ENCODE measurements at regions not wholly inside any gene's neighbourhood (a gene's known extent, or its start where the extent isn't known, plus 50 kb on each side); places are given as distances from the start of the nearest gene placed in this dataset.
"Not testable (repeated sequence)": the region's sequence is repeated elsewhere in the genome, so short reads cannot be mapped to it uniquely, and the experiment has no call there.

- DNase-seq (ENCODE audit: low read depth); H3K4me3 ChIP-seq (ENCODE audit: low read depth, low read length); in situ Hi-C loops (cut with HindIII; ENCODE audit: low sequenced_read_pairs): not testable (repeated sequence)
Measured at GRCh38 chr21:27887808-27888455, 921.0 kb upstream of the ADAMTS5 start.

- in situ Hi-C loops (cut with HindIII; ENCODE audit: low sequenced_read_pairs), result no loop called here
- TF ChIP-seq CTCF (IDR thresholded peaks at IDR 0.05; ENCODE audit: low read depth, low read length, missing control alignments), result no peak
- no peak for DNase-seq (ENCODE audit: low read depth)
- H3K4me3 ChIP-seq (ENCODE audit: low read depth, low read length), result no peak overlapping the region
Measured at GRCh38 chr21:27885296-27885711, 918.4 kb upstream of the ADAMTS5 start.

- in situ Hi-C loops (cut with HindIII; ENCODE audit: low sequenced_read_pairs); H3K4me3 ChIP-seq (ENCODE audit: low read depth, low read length); DNase-seq (ENCODE audit: low read depth): not testable (repeated sequence)
Measured at GRCh38 chr21:27881331-27881730, 914.4 kb upstream of the ADAMTS5 start.

- DNase-seq (ENCODE audit: low read depth); H3K4me3 ChIP-seq (ENCODE audit: low read depth, low read length); in situ Hi-C loops (cut with HindIII; ENCODE audit: low sequenced_read_pairs): not testable (repeated sequence)
Measured at GRCh38 chr21:27872411-27872810, 905.5 kb upstream of the ADAMTS5 start.

- H3K4me3 ChIP-seq (ENCODE audit: low read depth, low read length); DNase-seq (ENCODE audit: low read depth); in situ Hi-C loops (cut with HindIII; ENCODE audit: low sequenced_read_pairs): not testable (repeated sequence)
Measured at GRCh38 chr21:27870755-27871154, 903.9 kb upstream of the ADAMTS5 start.

GRCh38 chr21:27860314-27860955 lies 893.5 kb upstream of the ADAMTS5 start:
- DNase-seq (ENCODE audit: low read depth); in situ Hi-C loops (cut with HindIII; ENCODE audit: low sequenced_read_pairs); H3K4me3 ChIP-seq (ENCODE audit: low read depth, low read length): not testable (repeated sequence)

- in situ Hi-C loops (cut with HindIII; ENCODE audit: low sequenced_read_pairs); DNase-seq (ENCODE audit: low read depth); H3K4me3 ChIP-seq (ENCODE audit: low read depth, low read length): not testable (repeated sequence)
Measured at GRCh38 chr21:27858053-27858825, 891.4 kb upstream of the ADAMTS5 start.

- H3K4me3 ChIP-seq (ENCODE audit: low read depth, low read length); DNase-seq (ENCODE audit: low read depth); in situ Hi-C loops (cut with HindIII; ENCODE audit: low sequenced_read_pairs): not testable (repeated sequence)
Measured at GRCh38 chr21:27856988-27857387, 890.1 kb upstream of the ADAMTS5 start.

- no peak for DNase-seq (ENCODE audit: low read depth)
- in situ Hi-C loops (cut with HindIII; ENCODE audit: low sequenced_read_pairs), result no loop called here
- H3K4me3 ChIP-seq (ENCODE audit: low read depth, low read length), result no peak overlapping the region
- TF ChIP-seq CTCF (IDR thresholded peaks at IDR 0.05; ENCODE audit: low read depth, low read length, missing control alignments), result no peak
Measured at GRCh38 chr21:27841084-27841672, 874.3 kb upstream of the ADAMTS5 start.

GRCh38 chr21:27840262-27840661 lies 873.4 kb upstream of the ADAMTS5 start:
- no peak overlapping the region for H3K4me3 ChIP-seq (ENCODE audit: low read depth, low read length)
- TF ChIP-seq CTCF (IDR thresholded peaks at IDR 0.05; ENCODE audit: low read depth, low read length, missing control alignments), result no peak
- DNase-seq (ENCODE audit: low read depth), result no peak
- in situ Hi-C loops (cut with HindIII; ENCODE audit: low sequenced_read_pairs), result no loop called here

Measured in astrocyte of the cerebellum (primary cell).